ENCODE measurements at regions not wholly inside any gene's neighbourhood (a gene's known extent, or its start where the extent isn't known, plus 50 kb on each side); places are given as distances from the start of the nearest gene placed in this dataset.

DNA sequence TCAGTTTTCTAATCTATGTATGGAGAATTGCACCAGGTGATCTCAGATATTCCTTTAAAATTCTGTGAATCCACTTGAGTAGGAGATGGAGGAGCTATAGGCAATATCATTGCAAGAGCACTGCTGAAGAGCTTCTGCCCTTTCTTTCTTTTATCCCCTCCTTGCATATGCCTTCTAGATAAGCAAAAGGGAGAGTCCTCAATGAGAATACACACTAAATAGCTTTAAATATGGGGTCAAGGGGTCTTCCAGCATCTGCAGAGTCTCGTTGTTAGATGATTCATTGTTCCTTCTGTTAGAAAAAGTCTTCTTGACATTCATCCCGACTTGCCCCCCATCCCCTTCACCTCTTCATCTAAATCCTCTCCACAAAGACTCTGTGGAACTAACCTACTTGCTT lies 156.1 kb downstream of the PIK3R1 start:
- no peak overlapping the region for H3K4me3 ChIP-seq
- H3K4me1 ChIP-seq = no peaks in the 10 kb centered on the region
- H3K27ac ChIP-seq = no peak overlapping the region
- no peaks in the 10 kb centered on the region for H3K27me3 ChIP-seq (ENCODE audit: insufficient read depth in 3 of 3, low read length in 2 of 3)
- WGBS, 3 donors = 49 to 66% (median 51%) methylated on average over 2 of the region's 2 CpGs
- H3K36me3 ChIP-seq (ENCODE audit: insufficient read depth in 1 of 2, low read depth in 1 of 2) = no peaks in the 10 kb centered on the region
- ATAC-seq (no peak), DNase-seq (no peak)
- intact Hi-C loops (cut with DNase I) = no loop called here
- H3K9me3 ChIP-seq = no peaks in the 10 kb centered on the region
- TF ChIP-seq CTCF (IDR thresholded peaks at IDR 0.05) = no peak

- no peaks in the 10 kb centered on the region for H3K9me3 ChIP-seq
- H3K27ac ChIP-seq = no peak overlapping the region
- TF ChIP-seq CTCF (IDR thresholded peaks at IDR 0.05) = no peak
- ATAC-seq (no peak), DNase-seq (no peak)
- 85 to 98% (median 90%) methylated on average over 1 of the region's 1 CpG for WGBS, 3 donors
- intact Hi-C loops (cut with DNase I) = no loop called here
- no peaks in the 10 kb centered on the region for H3K27me3 ChIP-seq (ENCODE audit: insufficient read depth in 3 of 3, low read length in 2 of 3)
- no peaks in the 10 kb centered on the region for H3K4me1 ChIP-seq
- H3K36me3 ChIP-seq (ENCODE audit: insufficient read depth in 1 of 2, low read depth in 1 of 2) = no peaks in the 10 kb centered on the region
- H3K4me3 ChIP-seq = no peak overlapping the region
Observed at GRCh38 chr5:68372161-68372560, 156.6 kb downstream of the PIK3R1 start.

GRCh38 chr5:68373050-68373449 lies 157.5 kb downstream of the PIK3R1 start:
- Histone ChIP-seq H3K9me3 (no peaks in the 10 kb centered on the region), H3K36me3 (ENCODE audit: insufficient read depth in 1 of 2, low read depth in 1 of 2) (no peaks in the 10 kb centered on the region), H3K4me1 (no peaks in the 10 kb centered on the region), H3K27me3 (ENCODE audit: insufficient read depth in 3 of 3, low read length in 2 of 3) (no peaks in the 10 kb centered on the region), H3K27ac (no peak overlapping the region), H3K4me3 (no peak overlapping the region)
- ATAC-seq (no peak), DNase-seq (no peak)
- intact Hi-C loops (cut with DNase I) = no loop called here
- TF ChIP-seq CTCF (IDR thresholded peaks at IDR 0.05) = no peak
- 90 to 100% (median 96%) methylated on average over 2 of the region's 2 CpGs for WGBS, 3 donors

DNA sequence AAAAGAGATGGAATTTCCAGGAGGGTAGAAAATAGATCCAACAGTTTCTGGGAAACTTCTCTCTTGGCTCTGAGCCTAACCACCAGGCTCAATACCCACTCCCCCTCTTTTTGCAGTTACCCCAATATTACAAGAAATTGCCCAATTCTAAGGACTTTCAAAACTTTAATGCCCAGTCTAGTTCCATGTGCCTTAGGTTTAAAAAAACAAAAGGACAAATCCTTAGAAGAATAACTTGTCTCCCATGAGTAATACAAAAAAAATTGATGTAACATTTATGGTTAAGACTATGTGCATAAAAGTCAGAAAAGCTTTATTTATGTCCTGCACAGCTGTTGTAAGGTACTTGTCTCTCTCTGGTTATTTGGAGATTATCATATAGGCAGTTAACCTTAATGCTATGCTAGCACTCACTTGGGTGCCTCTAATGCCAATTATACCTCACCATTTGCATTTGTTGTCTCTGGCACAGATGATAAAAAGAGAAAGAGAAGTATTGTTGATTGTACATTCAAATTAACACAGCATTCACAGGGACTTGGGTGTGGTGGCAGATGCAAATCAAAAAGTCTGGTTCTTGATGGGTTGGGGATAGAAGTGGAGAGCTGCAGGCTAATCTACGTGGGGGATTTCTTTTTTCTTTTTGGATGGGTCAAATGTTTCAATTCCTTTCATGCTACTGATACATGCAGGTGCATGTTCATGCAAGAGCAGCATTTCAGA lies 159.4 kb downstream of the PIK3R1 start:
- Histone ChIP-seq H3K27ac (no peak overlapping the region), H3K9me3 (no peaks in the 10 kb centered on the region), H3K27me3 (ENCODE audit: insufficient read depth in 3 of 3, low read length in 2 of 3) (no peaks in the 10 kb centered on the region), H3K4me3 (no peak overlapping the region), H3K36me3 (ENCODE audit: insufficient read depth in 1 of 2, low read depth in 1 of 2) (no peaks in the 10 kb centered on the region), H3K4me1 (no peaks in the 10 kb centered on the region)
- TF ChIP-seq CTCF (IDR thresholded peaks at IDR 0.05) = no peak
- ATAC-seq (no peak), DNase-seq (no peak)
- intact Hi-C loops (cut with DNase I) = no loop called here
- 81 to 89% (median 83%) methylated on average over 1 of the region's 1 CpG for WGBS, 3 donors

DNA sequence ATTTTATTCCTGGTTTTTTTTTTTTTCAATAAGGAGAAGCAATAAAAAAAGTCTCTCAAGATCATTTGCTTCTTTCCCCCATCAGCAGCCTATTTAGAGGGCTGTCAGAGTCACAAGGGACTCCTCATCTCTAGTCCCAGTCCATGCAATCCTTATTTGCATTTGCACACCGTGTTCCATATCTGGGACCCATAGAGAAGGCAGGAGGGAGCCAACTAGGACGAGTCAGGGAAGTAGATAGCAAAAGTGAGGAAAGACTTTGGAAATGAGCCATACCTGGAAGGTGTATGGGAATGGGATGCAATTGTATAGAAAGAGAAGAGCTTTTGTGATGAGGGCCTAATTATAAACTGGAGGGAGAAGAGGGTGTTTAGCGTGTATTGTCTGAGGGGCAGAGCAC lies 160.0 kb downstream of the PIK3R1 start:
- 61 to 85% (median 63%) methylated on average over 3 of the region's 3 CpGs for WGBS, 3 donors
- Histone ChIP-seq H3K4me3 (no peak overlapping the region), H3K27me3 (ENCODE audit: insufficient read depth in 3 of 3, low read length in 2 of 3) (no peaks in the 10 kb centered on the region), H3K9me3 (no peaks in the 10 kb centered on the region), H3K27ac (no peak overlapping the region), H3K4me1 (no peaks in the 10 kb centered on the region), H3K36me3 (ENCODE audit: insufficient read depth in 1 of 2, low read depth in 1 of 2) (no peaks in the 10 kb centered on the region)
- ATAC-seq (no peak), DNase-seq (no peak)
- TF ChIP-seq CTCF (IDR thresholded peaks at IDR 0.05) = no peak
- intact Hi-C loops (cut with DNase I) = no loop called here
